ENCODE measurements at regions not wholly inside any gene's neighbourhood (a gene's known extent, or its start where the extent isn't known, plus 50 kb on each side); places are given as distances from the start of the nearest gene placed in this dataset.
"Not testable (repeated sequence)": the region's sequence is repeated elsewhere in the genome, so short reads cannot be mapped to it uniquely, and the experiment has no call there.

- no peaks in the 10 kb centered on the region for H3K4me1 ChIP-seq (ENCODE audit: control insufficient read depth, extremely low read depth, insufficient read depth, low read length)
- TF ChIP-seq EZH2 (IDR thresholded peaks at IDR 0.05; ENCODE audit: low read length, missing control alignments) (no peak), CTCF (conservative IDR thresholded peaks at IDR 0.05 in 1 of 2, IDR thresholded peaks at IDR 0.05 in 1 of 2; ENCODE audit: low read depth in 1 of 2, low read length in 2 of 2) (no peak)
- H3K79me2 ChIP-seq (ENCODE audit: control insufficient read depth, insufficient read depth, low read length): no peaks in the 10 kb centered on the region
- H3K9me3 ChIP-seq (ENCODE audit: control insufficient read depth, insufficient read depth, low read depth, low read length): no peaks in the 10 kb centered on the region
- no peaks in the 10 kb centered on the region for H3K27me3 ChIP-seq (ENCODE audit: control insufficient read depth, insufficient read depth, low read length)
- H3K4me3 ChIP-seq (replicated peaks in 1 of 4; ENCODE audit: control extremely low read depth in 1 of 4, insufficient read depth in 1 of 4, low read depth in 3 of 4, low read length in 4 of 4): no peak overlapping the region
- H3K27ac ChIP-seq (ENCODE audit: insufficient read depth, low read length): no peak overlapping the region
- no peaks in the 10 kb centered on the region for H4K20me1 ChIP-seq (ENCODE audit: control insufficient read depth, extremely low read depth, insufficient read depth, low read length)
- no peaks in the 10 kb centered on the region for H3K36me3 ChIP-seq (ENCODE audit: control insufficient read depth, insufficient read depth, low read length)
- no peak overlapping the region for H2AFZ ChIP-seq (ENCODE audit: low read length)
- DNase-seq (ENCODE audit: low read depth in 2 of 2): no peak
- no peak overlapping the region for H3K4me2 ChIP-seq (ENCODE audit: extremely low read depth, insufficient read depth, low read length)
- no peak overlapping the region for H3K9ac ChIP-seq (ENCODE audit: insufficient read depth, low read length)
These were observed 193.4 kb upstream of the CXCL12 start for GRCh38 chr10:44578271-44578670.

GRCh38 chr10:44578963-44579362, 194.1 kb upstream of the CXCL12 start:
- not testable (repeated sequence) for H4K20me1 ChIP-seq (ENCODE audit: control insufficient read depth, extremely low read depth, insufficient read depth, low read length); H2AFZ ChIP-seq (ENCODE audit: low read length); H3K79me2 ChIP-seq (ENCODE audit: control insufficient read depth, insufficient read depth, low read length); H3K4me1 ChIP-seq (ENCODE audit: control insufficient read depth, extremely low read depth, insufficient read depth, low read length); DNase-seq (ENCODE audit: low read depth in 2 of 2); H3K9me3 ChIP-seq (ENCODE audit: control insufficient read depth, insufficient read depth, low read depth, low read length); H3K4me2 ChIP-seq (ENCODE audit: extremely low read depth, insufficient read depth, low read length); H3K36me3 ChIP-seq (ENCODE audit: control insufficient read depth, insufficient read depth, low read length); H3K27ac ChIP-seq (ENCODE audit: insufficient read depth, low read length); H3K9ac ChIP-seq (ENCODE audit: insufficient read depth, low read length); H3K27me3 ChIP-seq (ENCODE audit: control insufficient read depth, insufficient read depth, low read length); H3K4me3 ChIP-seq (replicated peaks in 1 of 4; ENCODE audit: control extremely low read depth in 1 of 4, insufficient read depth in 1 of 4, low read depth in 3 of 4, low read length in 4 of 4)

- Histone ChIP-seq H3K79me2 (ENCODE audit: control insufficient read depth, insufficient read depth, low read length) (no peaks in the 10 kb centered on the region), H4K20me1 (ENCODE audit: control insufficient read depth, extremely low read depth, insufficient read depth, low read length) (no peaks in the 10 kb centered on the region), H3K9ac (ENCODE audit: insufficient read depth, low read length) (no peak overlapping the region), H3K27ac (ENCODE audit: insufficient read depth, low read length) (no peak overlapping the region), H2AFZ (ENCODE audit: low read length) (no peak overlapping the region), H3K4me3 (replicated peaks in 1 of 4; ENCODE audit: control extremely low read depth in 1 of 4, insufficient read depth in 1 of 4, low read depth in 3 of 4, low read length in 4 of 4) (no peak overlapping the region), H3K9me3 (ENCODE audit: control insufficient read depth, insufficient read depth, low read depth, low read length) (no peaks in the 10 kb centered on the region), H3K27me3 (ENCODE audit: control insufficient read depth, insufficient read depth, low read length) (no peaks in the 10 kb centered on the region), H3K36me3 (ENCODE audit: control insufficient read depth, insufficient read depth, low read length) (no peaks in the 10 kb centered on the region), H3K4me2 (ENCODE audit: extremely low read depth, insufficient read depth, low read length) (no peak overlapping the region), H3K4me1 (ENCODE audit: control insufficient read depth, extremely low read depth, insufficient read depth, low read length) (no peaks in the 10 kb centered on the region)
- no peak for TF ChIP-seq CTCF (conservative IDR thresholded peaks at IDR 0.05 in 1 of 2, IDR thresholded peaks at IDR 0.05 in 1 of 2; ENCODE audit: low read depth in 1 of 2, low read length in 2 of 2)
- DNase-seq (ENCODE audit: low read depth in 2 of 2): no peak
These were observed 197.1 kb upstream of the CXCL12 start for GRCh38 chr10:44581996-44582395.
